ENCODE measurements at regions not wholly inside any gene's neighbourhood (a gene's known extent, or its start where the extent isn't known, plus 50 kb on each side); places are given as distances from the start of the nearest gene placed in this dataset.

DNA sequence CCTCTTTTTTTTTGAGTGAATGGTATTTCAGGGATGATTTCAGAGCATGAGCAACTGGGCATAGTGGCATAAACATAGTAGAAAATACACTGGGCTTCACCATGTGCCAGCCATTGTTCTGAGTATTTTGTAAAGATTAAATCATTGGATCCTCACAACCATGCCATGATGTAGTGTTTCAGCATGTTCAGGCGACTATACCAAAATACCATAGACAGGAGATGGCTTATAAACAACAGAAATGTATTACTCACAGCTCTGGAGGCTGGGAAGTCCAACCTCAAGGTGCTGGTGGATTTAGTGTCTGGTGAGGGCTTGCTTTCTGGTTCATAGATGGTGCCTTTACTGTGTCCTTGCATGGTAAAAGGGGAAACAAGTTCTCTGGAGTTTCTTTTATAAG lies 101.5 kb upstream of the KL start:
- DNase-seq, result no peak

DNA sequence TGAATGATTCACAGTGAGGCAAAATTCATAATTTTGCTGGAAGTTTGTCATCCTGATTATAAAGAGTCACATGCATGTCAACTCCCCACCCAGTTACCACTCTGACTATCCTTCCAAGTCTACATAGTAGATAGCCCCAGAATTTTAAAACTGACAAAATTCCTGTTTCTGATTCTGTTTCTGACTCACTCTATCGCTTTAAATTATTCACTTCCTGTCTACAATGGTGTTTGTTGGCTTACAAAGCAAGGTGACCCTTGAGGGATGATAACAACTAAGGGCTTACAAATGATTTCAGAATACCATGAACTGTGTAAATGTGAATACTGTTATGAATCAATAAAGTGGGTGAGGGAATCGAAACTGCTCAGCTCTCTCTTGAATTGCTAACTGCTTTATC lies 98.7 kb upstream of the KL start:
- no peak for DNase-seq

DNA sequence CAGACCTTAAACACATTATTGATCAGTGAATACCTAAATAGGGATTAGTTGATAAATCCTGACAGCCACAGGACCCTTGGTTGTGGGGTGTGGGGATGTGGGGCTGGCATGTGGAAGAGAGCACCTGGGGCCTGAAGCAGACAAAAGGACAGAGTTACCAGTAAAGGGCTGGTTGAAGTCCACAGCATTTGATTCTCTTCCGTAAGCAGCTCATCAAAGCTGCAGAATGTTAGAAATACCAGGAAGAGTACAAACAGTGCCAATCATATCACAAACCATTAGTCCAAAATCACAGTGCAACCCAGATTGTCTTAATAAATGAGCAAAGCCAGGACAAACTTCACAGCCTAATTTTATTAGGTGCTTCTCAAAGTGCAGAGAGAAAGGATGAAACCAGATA lies 92.5 kb upstream of the KL start:
- DNase-seq, result no peak

- DNase-seq, result no peak
Observed at GRCh38 chr13:32924886-32925285, 91.3 kb upstream of the KL start.

DNA sequence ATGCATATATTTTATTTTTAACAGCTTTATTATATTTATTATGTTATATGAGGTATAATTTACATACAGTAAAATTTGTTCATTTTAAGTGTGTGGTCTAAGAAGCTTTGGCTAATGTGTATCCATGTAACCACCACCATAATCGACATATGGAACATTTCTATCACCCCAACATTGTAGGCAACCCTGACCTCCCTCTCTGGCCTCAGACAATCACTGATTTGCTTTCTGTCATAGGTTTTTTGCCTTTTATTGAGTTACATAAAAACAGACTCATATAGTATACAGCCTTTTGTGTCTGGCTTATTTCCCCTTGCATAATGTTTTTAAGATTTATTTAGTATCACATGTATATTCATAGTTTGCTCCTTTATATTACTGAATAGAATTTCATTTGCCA lies 90.7 kb upstream of the KL start:
- DNase-seq, result no peak

- DNase-seq, result no peak
Observed at GRCh38 chr13:32932376-32932775, 83.8 kb upstream of the KL start.

- no peak for DNase-seq
Observed at GRCh38 chr13:32936716-32937115, 79.5 kb upstream of the KL start.

GRCh38 chr13:32938314-32938713 lies 77.9 kb upstream of the KL start:
- no peak for DNase-seq

DNA sequence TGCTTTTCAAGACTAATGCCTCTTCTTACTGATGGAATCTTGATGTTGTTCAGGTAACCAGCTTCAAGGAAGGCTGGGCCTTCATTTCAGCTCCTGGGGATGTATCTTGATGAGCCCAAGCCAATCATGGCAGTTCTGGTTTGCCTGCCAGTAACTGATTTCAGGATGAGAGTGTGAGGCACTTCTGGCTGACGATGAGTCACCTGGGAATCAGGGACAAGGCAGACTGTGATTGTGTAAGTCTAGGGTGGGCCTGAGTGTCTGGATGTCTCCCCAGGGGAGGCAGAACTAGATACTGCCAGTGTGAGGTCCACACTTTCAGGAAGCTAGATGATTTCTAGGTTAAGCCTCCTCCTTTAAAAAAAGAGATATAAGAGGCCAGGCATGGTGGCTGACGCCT lies 77.3 kb upstream of the KL start:
- no peak for DNase-seq

- DNase-seq, result peak; percentile 4
Observed at GRCh38 chr13:32940601-32941000, 75.6 kb upstream of the KL start.

DNA sequence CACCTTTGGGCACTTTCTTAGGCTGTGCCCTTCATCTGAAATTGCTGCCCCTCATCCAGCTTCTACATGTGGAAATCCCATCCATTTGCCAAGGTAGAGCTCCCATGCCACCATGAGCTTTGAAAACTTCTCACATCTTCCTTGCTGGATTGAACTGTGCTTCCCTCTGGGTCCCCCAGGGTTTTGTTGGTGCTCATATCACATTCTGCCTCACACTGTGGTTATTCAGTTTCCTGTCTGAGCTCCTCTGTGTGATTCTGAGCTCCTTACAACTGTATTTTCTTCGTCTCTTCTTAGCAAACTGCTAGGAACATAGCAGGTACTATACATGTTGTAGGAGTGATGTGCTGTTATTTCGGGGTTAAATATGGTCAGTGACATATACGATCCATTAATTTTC lies 74.9 kb upstream of the KL start:
- DNase-seq, result no peak

DNA sequence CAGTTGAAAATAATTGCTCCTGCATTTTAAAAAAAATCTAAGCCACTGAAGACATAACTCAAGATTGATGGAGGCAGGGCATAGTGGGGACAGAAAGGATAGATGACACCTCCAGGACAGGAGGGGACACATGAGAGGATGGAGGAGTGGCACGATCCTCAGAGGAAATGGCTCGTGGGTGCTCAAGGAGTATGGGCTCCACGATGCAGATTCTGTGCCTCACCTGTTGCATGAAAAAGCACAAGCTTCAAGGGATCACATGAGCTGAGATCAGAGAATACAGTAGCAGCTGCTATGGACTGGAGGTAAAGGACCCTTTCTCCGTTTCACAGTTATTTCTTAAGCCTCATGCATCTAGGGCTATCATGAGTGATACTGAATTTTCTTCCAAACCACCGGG lies 69.7 kb upstream of the KL start:
- no peak for DNase-seq

GRCh38 chr13:32947411-32948276 lies 68.6 kb upstream of the KL start:
- DNase-seq, result no peak

DNA sequence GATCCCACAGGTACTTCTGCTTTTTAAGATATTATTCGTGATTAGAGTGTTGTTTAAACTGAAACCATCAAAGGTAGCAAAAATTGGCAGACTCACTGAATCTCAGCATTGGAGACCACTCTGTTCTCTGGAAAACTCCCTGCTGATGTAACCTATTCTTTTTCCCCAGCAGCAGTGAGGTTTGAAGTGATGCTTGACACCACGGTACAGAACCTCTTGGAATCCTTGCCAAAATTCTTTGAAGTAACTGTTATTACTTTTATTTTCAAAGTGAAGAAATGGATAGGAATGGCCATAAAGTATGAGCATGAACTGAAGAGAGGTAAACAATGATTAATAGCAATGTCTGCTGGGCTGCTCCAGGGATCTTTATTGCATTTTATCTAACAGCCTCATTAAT lies 66.4 kb upstream of the KL start:
- DNase-seq, result no peak

- DNase-seq, result no peak
Observed at GRCh38 chr13:32951580-32951979, 64.6 kb upstream of the KL start.

- DNase-seq, result no peak
Observed at GRCh38 chr13:32955881-32956594, 60.2 kb upstream of the KL start.

DNA sequence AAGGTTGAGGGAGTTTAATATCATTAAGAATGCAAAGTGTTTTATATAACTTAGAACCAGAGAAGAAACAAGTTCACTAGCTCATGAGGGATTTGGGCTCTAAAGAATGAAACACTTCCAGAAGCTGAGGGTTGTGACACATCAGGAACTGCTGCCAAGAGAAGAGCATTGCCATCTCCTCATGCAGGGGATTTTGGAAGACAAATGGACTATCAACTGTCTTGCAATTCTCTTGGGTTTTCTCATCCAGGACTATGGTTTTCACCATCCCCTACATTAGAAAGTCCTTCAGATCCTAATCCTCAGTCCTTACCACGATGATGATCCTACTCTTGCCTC lies 59.7 kb upstream of the KL start:
- no peak for DNase-seq

- DNase-seq, result no peak
Observed at GRCh38 chr13:32960626-32961025, 55.6 kb upstream of the KL start.

GRCh38 chr13:32961724-32962123 lies 54.5 kb upstream of the KL start:
- no peak for DNase-seq

- no peak for DNase-seq
Observed at GRCh38 chr13:32962342-32962741, 53.9 kb upstream of the KL start.

- no peak for DNase-seq
Observed at GRCh38 chr13:32964987-32965386, 51.2 kb upstream of the KL start.
